Heart right ventricle (tissue), 16 donors: ENCODE measurements at regions not wholly inside any gene's neighbourhood (a gene's known extent, or its start where the extent isn't known, plus 50 kb on each side); places are given as distances from the start of the nearest gene placed in this dataset.

Experiments used
- ATAC-seq, 8 donors: fragments of 200-7000 bp; cut with Tn5 transposase; one replicate each; pipeline ENCODE4 v1.9.1; 2020; ENCODE audit warnings: mild to moderate bottlenecking in 8 of 8, moderate library complexity in 8 of 8, moderate number of reproducible peaks in 1 of 8
- DNase-seq, 2 donors: peaks; one replicate each; pipeline ENCODE4 v3.0.0-alpha.2; 2020
- H3K27ac ChIP-seq, 10 donors: fragments of 200-600 bp; sonication (generic) in 2 of 10; one replicate each; pipeline versions ENCODE4 v1.5.0 to v1.8.0; 2020 to 2022; ENCODE audit warnings: mild to moderate bottlenecking in 3 of 10
- H3K27me3 ChIP-seq, 7 donors: fragments of 200-600 bp; one replicate each; pipeline ENCODE4 v1.8.0; 2021 to 2022; ENCODE audit warnings: mild to moderate bottlenecking in 2 of 7
- H3K36me3 ChIP-seq, 9 donors: fragments of 200-600 bp; sonication (generic) in 1 of 9; one replicate each; pipeline versions ENCODE4 v1.5.0 to v1.8.0; 2020 to 2022; ENCODE audit warnings: mild to moderate bottlenecking in 2 of 9
- H3K4me1 ChIP-seq, 9 donors: fragments of 200-600 bp; sonication (generic) in 1 of 9; one replicate each; pipeline versions ENCODE4 v1.5.0 to v1.8.0; 2020 to 2022; ENCODE audit warnings: mild to moderate bottlenecking in 4 of 9
- H3K4me3 ChIP-seq, 10 donors: fragments of 200-600 bp; sonication (generic) in 2 of 10; one replicate each; pipeline versions ENCODE4 v1.5.0 to v1.8.0; 2020 to 2022; ENCODE audit warnings: mild to moderate bottlenecking in 7 of 10, moderate library complexity in 2 of 10
- H3K9me3 ChIP-seq, 11 donors: fragments of 200-600 bp in 10 of 11; sonication (generic) in 2 of 11; one replicate each; pipeline versions ENCODE4 v1.5.0 to v1.8.0; 2013 to 2022; ENCODE audit warnings: mild to moderate bottlenecking in 2 of 11, control low read depth in 1 of 11, moderate library complexity in 1 of 11
- WGBS, 2 donors: extraction: QIAGEN DNeasy Blood & Tissue Kit; methylation state at CpG; one replicate each; pipeline ENCODE4 v1.1.7; 2013; ENCODE audit warnings: inconsistent platforms in 1 of 2; 5-methylcytosine and 5-hydroxymethylcytosine counted together
- intact Hi-C, 10 donors: fragments of 100-400 bp; cut with DNase I; formaldehyde crosslinking; loops; one replicate each; pipeline versions ENCODE4 v1.11.1 to v1.14.2; 2022
- TF ChIP-seq, protein P1 (sequence below), 9 donors: fragments of 200-600 bp; sonication (generic) in 2 of 9; IDR thresholded peaks; one replicate each; pipeline versions ENCODE4 v1.5.0 to v1.8.0; 2021 to 2022; ENCODE audit warnings: antibody characterized with exemption in 9 of 9, mild to moderate bottlenecking in 5 of 9, moderate library complexity in 1 of 9
- donor health status: Arrhythmogenic right ventricular cardiomyopathy.
- donor health status: ischemic (EF 13 %, LVEDD 7.1; RV severe dilation, severe dysfunction).
- donor health status: healthy with polysubstance abuse.
- donor health status: DM: no; HTN: yes; CAD: no.
- donor health status: DM: no; HTN: no; CAD: no.
- donor health status: ischemic (EF 25% LVEDD 6.9; RV normal size, moderate dysfunction).
- donor health status: ischemic (EF 25% LVEDD 5.7; RV mildly dilated, moderate dysfunction).
- donor health status: healthy.
- donor health status: DM: yes; HTN: yes; CAD: no.
- donor health status: Ischemic cardiomyopathy.
- donor health status: ischemic (EF 35%, LVEDD 5.7; RV mildly dilated, moderate dysfunction).
- donor health status: nonischemic (EF 11% LVEDD 7.7; RV severe dilation, severe dysfunction).
- donor health status: DM: yes; HTN: yes; CAD: no.
- donor health status: PGD.
- donor health status: ischemic (EF 29% LVEDD 5.4; RV normal size, mild dysfunction).
- donor health status: nonischemic (EF 23%, LVEDD 6.1; RV moderate dilation, normal function).

DNA sequence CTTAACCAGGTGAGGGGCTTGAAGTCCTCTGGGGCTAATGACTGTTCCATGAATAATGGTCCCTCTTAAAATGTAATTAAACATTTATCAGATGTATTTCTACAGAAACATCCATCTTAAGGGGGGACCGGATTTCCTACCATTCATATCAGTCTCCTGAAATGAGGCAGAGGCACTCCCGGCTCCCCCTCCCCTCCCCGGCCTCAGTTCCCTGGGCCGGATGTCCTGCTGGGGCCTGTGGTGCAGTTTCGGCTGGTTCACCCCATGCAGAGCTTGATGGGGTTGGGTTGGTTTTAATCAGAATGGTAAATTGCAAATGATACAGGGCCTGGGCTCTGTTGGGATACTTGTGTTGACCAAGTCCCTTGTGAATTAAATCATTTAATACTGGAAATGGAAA is 349.4 kb downstream of the PREX1 start:
- DNase-seq (no peak), ATAC-seq (no peak)
- H3K4me1 ChIP-seq = peaks cover 0 to 2% (median 0%) of the 10 kb centered on the region in 9 donors
- H3K9me3 ChIP-seq = no peaks in the 10 kb centered on the region
- no peaks in the 10 kb centered on the region for H3K36me3 ChIP-seq
- H3K4me3 ChIP-seq = no peak overlapping the region
- TF ChIP-seq, protein P1, sequence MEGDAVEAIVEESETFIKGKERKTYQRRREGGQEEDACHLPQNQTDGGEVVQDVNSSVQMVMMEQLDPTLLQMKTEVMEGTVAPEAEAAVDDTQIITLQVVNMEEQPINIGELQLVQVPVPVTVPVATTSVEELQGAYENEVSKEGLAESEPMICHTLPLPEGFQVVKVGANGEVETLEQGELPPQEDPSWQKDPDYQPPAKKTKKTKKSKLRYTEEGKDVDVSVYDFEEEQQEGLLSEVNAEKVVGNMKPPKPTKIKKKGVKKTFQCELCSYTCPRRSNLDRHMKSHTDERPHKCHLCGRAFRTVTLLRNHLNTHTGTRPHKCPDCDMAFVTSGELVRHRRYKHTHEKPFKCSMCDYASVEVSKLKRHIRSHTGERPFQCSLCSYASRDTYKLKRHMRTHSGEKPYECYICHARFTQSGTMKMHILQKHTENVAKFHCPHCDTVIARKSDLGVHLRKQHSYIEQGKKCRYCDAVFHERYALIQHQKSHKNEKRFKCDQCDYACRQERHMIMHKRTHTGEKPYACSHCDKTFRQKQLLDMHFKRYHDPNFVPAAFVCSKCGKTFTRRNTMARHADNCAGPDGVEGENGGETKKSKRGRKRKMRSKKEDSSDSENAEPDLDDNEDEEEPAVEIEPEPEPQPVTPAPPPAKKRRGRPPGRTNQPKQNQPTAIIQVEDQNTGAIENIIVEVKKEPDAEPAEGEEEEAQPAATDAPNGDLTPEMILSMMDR (IDR thresholded peaks at IDR 0.05) = no peak
- intact Hi-C loops = no loop called here
- WGBS, 2 donors = 50% methylated on average over 5 of the region's 5 CpGs
- no peak overlapping the region for H3K27ac ChIP-seq
- H3K27me3 ChIP-seq = peaks cover 0 to 65% (median 38%) of the 10 kb centered on the region in 7 donors

DNA sequence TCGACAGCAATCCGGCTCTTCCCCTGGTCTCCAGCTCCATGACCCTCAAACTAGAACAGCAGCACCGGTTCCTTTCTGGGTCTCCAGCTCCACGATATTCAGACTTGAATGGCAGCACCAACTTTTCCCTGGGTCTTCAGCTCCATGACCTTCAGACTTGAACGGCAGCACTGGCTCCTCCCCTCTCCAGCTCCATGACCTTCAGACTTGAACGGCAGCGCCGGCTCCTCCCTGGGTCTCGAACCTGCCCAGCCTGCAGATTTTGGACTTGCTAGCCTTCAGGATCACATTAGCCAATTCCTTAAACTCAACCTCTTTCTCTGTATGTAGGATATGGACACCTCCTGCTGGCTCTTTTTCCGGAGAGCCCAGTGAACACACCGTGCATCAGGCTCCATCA is 350.9 kb downstream of the PREX1 start:
- WGBS, 2 donors = 88 to 92% methylated on average over 11 of the region's 11 CpGs
- no peak for ATAC-seq
- Histone ChIP-seq H3K9me3 (no peaks in the 10 kb centered on the region), H3K4me1 (peaks cover 0 to 2% (median 0%) of the 10 kb centered on the region in 9 donors), H3K27ac (no peak overlapping the region), H3K27me3 (peaks cover 0 to 74% (median 38%) of the 10 kb centered on the region in 7 donors), H3K4me3 (no peak overlapping the region), H3K36me3 (no peaks in the 10 kb centered on the region)
- no peak for DNase-seq
- intact Hi-C loops = no loop called here
- TF ChIP-seq, protein P1 (IDR thresholded peaks at IDR 0.05) = no peak

DNA sequence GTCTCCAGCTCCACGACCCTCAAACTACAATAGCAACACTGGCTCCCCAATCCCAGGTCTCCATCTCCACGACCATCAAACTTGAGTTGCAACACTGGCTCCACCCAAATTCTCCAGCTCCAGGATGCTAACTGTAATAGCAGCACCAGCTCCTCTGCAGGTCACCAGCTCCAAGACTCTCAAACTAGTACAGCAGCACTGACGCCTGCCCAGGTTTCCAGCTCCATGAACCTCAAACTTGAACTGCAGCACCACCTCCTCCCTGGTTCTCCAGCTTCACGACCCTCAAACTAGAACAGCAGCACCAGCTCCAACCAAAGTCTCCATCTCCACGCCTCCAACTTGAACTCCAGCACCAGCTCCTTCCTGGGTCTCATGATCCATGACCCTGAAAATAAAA is 353.8 kb downstream of the PREX1 start:
- H3K27me3 ChIP-seq = peaks cover 0 to 68% (median 24%) of the 10 kb centered on the region in 7 donors
- DNase-seq (no peak), ATAC-seq (no peak)
- H3K4me1 ChIP-seq = peaks cover 0 to 2% (median 0%) of the 10 kb centered on the region in 9 donors
- intact Hi-C loops = no loop called here
- TF ChIP-seq, protein P1 (IDR thresholded peaks at IDR 0.05) = no peak
- 77 to 81% methylated on average over 5 of the region's 5 CpGs for WGBS, 2 donors
- no peaks in the 10 kb centered on the region for H3K36me3 ChIP-seq
- no peak overlapping the region for H3K4me3 ChIP-seq
- no peak overlapping the region for H3K27ac ChIP-seq
- no peaks in the 10 kb centered on the region for H3K9me3 ChIP-seq

DNA sequence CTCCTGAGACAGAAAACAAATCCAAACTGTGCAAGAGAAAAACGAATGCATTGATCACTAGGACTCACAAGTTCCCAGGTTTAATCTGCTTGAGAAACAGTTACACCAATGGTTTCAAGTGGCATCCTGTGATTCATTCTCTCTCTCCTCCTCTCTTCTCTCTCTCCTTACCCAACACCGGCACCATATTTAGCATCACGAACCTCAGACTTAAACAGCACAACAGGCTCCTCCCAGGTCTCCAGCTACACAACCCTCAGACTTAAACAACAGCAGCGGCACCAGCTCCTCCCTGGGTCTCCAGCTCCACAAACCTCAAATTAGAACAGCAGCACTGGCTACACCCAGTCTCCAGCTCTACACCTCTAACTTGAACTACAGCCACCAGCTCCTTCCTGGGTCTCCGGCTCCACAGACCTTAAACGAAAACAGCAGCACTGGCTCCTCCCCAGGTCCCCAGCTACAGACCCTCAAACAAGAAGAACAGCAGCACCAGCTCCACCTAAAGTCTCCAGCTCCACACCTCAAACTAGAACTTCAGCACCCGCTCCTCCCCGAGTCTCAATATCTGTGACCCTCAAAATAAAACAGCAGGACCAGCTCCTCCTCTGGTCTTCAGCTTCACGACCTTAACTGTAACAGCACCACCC is 355.9 kb downstream of the PREX1 start:
- H3K9me3 ChIP-seq = no peaks in the 10 kb centered on the region
- intact Hi-C loops = no loop called here
- no peak overlapping the region for H3K27ac ChIP-seq
- H3K4me1 ChIP-seq = no peaks in the 10 kb centered on the region
- DNase-seq = no peak
- WGBS, 2 donors = 56 to 61% methylated on average over 9 of the region's 9 CpGs
- TF ChIP-seq, protein P1 (IDR thresholded peaks at IDR 0.05) = no peak
- ATAC-seq = no peak
- H3K36me3 ChIP-seq = no peaks in the 10 kb centered on the region
- H3K27me3 ChIP-seq = peaks cover 0 to 54% (median 19%) of the 10 kb centered on the region in 7 donors
- H3K4me3 ChIP-seq = no peak overlapping the region
